ENCODE measurements at regions not wholly inside any gene's neighbourhood (a gene's known extent, or its start where the extent isn't known, plus 50 kb on each side); places are given as distances from the start of the nearest gene placed in this dataset.

DNA sequence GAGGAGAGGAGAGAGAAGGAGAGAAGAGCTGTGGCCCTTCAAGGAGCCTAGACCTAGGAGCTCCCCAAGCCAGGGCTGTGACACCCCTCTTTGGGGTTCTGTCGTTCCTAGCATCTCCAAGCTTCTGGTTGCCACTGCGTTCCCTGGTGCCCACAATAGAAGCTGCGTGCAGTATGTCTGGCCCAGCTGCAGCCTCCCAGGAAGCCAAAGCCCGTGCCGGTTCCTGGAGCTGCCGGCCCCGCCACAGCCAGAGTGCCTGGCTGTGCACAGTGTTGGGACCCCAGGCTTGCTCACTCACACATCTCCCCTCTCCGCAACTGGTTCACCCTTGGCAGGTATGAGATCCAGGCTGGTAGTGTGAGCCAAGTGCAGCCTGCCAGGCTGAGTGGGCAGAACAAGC lies 367.7 kb upstream of the MC4R start:
- H4K8ac ChIP-seq (ENCODE audit: extremely low read depth, insufficient read depth, low read length) = no peak overlapping the region; the same call in 1 of the 2 replicates
- WGBS, 2 experiments (ENCODE audit: extremely low coverage in 1 of 2, insufficient coverage in 1 of 2, insufficient read length in 1 of 2, insufficient replicate concordance in 2 of 2, low coverage in 1 of 2, low lambda C conversion rate in 2 of 2, missing lambda C conversion rate in 1 of 2) = 92% methylated on average over 6 of the region's 8 CpGs; no CpG with 5 or more reads in 1 of the 2 experiments

More for the DNA sequence above, 367.7 kb upstream of the MC4R start:
- H3K27ac ChIP-seq (ENCODE audit: low read depth, low read length) = no peak overlapping the region
- H3K18ac ChIP-seq (ENCODE audit: extremely low read depth, low read length) = no peak overlapping the region
- no peaks in the 10 kb centered on the region for H3K23me2 ChIP-seq (ENCODE audit: low read depth, low read length)
- H3K56ac ChIP-seq (replicated peaks; ENCODE audit: insufficient read length, low read depth, low read length) = no peak overlapping the region
- no peak overlapping the region for H3K4me3 ChIP-seq (ENCODE audit: extremely low read depth in 1 of 4, insufficient read depth in 2 of 4, low read depth in 3 of 4, low read length in 4 of 4)
- no peaks in the 10 kb centered on the region for H3K9me3 ChIP-seq (ENCODE audit: insufficient read depth in 2 of 2, low read depth in 1 of 2, low read length in 1 of 2)
- H2AFZ ChIP-seq (ENCODE audit: low read length) = no peak overlapping the region
- H3K23ac ChIP-seq (ENCODE audit: insufficient read length) = no peak overlapping the region
- H2BK5ac ChIP-seq (ENCODE audit: low read depth, low read length) = no peak overlapping the region
- no peak overlapping the region for H2BK120ac ChIP-seq (replicated peaks; ENCODE audit: low read depth, low read length)
- no peak overlapping the region for H2AK5ac ChIP-seq (ENCODE audit: low read depth, low read length)
- no peak overlapping the region for H3K4me2 ChIP-seq (ENCODE audit: insufficient read depth in 1 of 2, low read depth in 2 of 2, low read length in 2 of 2)
- H2BK15ac ChIP-seq (ENCODE audit: low read length) = no peak overlapping the region
- H3K9ac ChIP-seq (replicated peaks in 1 of 4; ENCODE audit: extremely low read depth in 1 of 4, low read depth in 3 of 4, low read length in 3 of 4) = no peak overlapping the region
- H3K79me2 ChIP-seq (ENCODE audit: control insufficient read depth in 1 of 2, insufficient read depth in 2 of 2, low read length in 2 of 2) = no peaks in the 10 kb centered on the region
- DNase-seq (ENCODE audit: low read depth in 1 of 2, low spot score in 2 of 2) = no peak
- CTCF ChIA-PET (ENCODE audit: partially characterized antibody) = interaction anchor here (1.2 to 1.5 kb wide), 3 partner anchors 10 to 86 kb away, joined by 4 to 6 read pairs (median 5); no protein-coding TSS in a partner anchor
- POLR2A ChIA-PET (ENCODE audit: partially characterized antibody) = no interaction called here
- no peak for TF ChIP-seq CBX8 (IDR thresholded peaks at IDR 0.05; ENCODE audit: borderline replicate concordance, low read depth, low read length)
- no peak for TF ChIP-seq ASH2L (IDR thresholded peaks at IDR 0.05; ENCODE audit: low read length)
- TF ChIP-seq JUND (IDR thresholded peaks at IDR 0.05; ENCODE audit: low read length) = no peak
- no peak for TF ChIP-seq POLR2AphosphoS5 (IDR thresholded peaks at IDR 0.05; ENCODE audit: low read depth, low read length)
- no peak for TF ChIP-seq KDM5A (IDR thresholded peaks at IDR 0.05; ENCODE audit: low read length)
- no peak for TF ChIP-seq NRF1 (IDR thresholded peaks at IDR 0.05; ENCODE audit: low read depth, low read length)
- TF ChIP-seq, protein P1, sequence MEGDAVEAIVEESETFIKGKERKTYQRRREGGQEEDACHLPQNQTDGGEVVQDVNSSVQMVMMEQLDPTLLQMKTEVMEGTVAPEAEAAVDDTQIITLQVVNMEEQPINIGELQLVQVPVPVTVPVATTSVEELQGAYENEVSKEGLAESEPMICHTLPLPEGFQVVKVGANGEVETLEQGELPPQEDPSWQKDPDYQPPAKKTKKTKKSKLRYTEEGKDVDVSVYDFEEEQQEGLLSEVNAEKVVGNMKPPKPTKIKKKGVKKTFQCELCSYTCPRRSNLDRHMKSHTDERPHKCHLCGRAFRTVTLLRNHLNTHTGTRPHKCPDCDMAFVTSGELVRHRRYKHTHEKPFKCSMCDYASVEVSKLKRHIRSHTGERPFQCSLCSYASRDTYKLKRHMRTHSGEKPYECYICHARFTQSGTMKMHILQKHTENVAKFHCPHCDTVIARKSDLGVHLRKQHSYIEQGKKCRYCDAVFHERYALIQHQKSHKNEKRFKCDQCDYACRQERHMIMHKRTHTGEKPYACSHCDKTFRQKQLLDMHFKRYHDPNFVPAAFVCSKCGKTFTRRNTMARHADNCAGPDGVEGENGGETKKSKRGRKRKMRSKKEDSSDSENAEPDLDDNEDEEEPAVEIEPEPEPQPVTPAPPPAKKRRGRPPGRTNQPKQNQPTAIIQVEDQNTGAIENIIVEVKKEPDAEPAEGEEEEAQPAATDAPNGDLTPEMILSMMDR (IDR thresholded peaks at IDR 0.05; ENCODE audit: control extremely low read depth in 1 of 3, insufficient read depth in 1 of 3, low read depth in 1 of 3, low read length in 3 of 3) = no peak
- no peak for TF ChIP-seq TBP (IDR thresholded peaks at IDR 0.05; ENCODE audit: low read depth, low read length)
- TF ChIP-seq KDM1A (IDR thresholded peaks at IDR 0.05; ENCODE audit: borderline replicate concordance, low read length) = no peak
- TF ChIP-seq SIRT6 (IDR thresholded peaks at IDR 0.05; ENCODE audit: low read length) = no peak
- FAIRE-seq = no peak
- H3K79me1 ChIP-seq (ENCODE audit: low read depth, low read length) = no peaks in the 10 kb centered on the region
- H4K91ac ChIP-seq (replicated peaks; ENCODE audit: insufficient read length, low read length) = no peak overlapping the region
- H2BK12ac ChIP-seq (ENCODE audit: low read depth, low read length) = no peak overlapping the region
- no peaks in the 10 kb centered on the region for H3K27me3 ChIP-seq (replicated peaks in 1 of 4; ENCODE audit: control insufficient read depth in 3 of 4, extremely low read depth in 1 of 4, insufficient read depth in 3 of 4, low read length in 3 of 4)
- H3K36me3 ChIP-seq (ENCODE audit: control insufficient read depth in 2 of 4, insufficient read depth in 4 of 4, low read length in 3 of 4) = no peaks in the 10 kb centered on the region
- H3K4ac ChIP-seq (replicated peaks; ENCODE audit: insufficient read length, low read depth, low read length) = no peak overlapping the region
- no peaks in the 10 kb centered on the region for H3K4me1 ChIP-seq (replicated peaks in 1 of 4; ENCODE audit: control insufficient read depth in 3 of 4, insufficient read depth in 4 of 4, low read length in 3 of 4)
- H4K20me1 ChIP-seq (replicated peaks in 1 of 2; ENCODE audit: control insufficient read depth in 1 of 2, insufficient read depth in 2 of 2, low read length in 2 of 2) = no peaks in the 10 kb centered on the region
- H4K5ac ChIP-seq (ENCODE audit: insufficient read length, low read depth, low read length) = no peak overlapping the region
- no peak overlapping the region for H2BK20ac ChIP-seq (ENCODE audit: low read length)
- H3K14ac ChIP-seq (ENCODE audit: insufficient read length) = no peak overlapping the region

Data from H1 (cell line).